ENCODE measurements at regions not wholly inside any gene's neighbourhood (a gene's known extent, or its start where the extent isn't known, plus 50 kb on each side); places are given as distances from the start of the nearest gene placed in this dataset.
"Not testable (repeated sequence)": the region's sequence is repeated elsewhere in the genome, so short reads cannot be mapped to it uniquely, and the experiment has no call there.

DNA sequence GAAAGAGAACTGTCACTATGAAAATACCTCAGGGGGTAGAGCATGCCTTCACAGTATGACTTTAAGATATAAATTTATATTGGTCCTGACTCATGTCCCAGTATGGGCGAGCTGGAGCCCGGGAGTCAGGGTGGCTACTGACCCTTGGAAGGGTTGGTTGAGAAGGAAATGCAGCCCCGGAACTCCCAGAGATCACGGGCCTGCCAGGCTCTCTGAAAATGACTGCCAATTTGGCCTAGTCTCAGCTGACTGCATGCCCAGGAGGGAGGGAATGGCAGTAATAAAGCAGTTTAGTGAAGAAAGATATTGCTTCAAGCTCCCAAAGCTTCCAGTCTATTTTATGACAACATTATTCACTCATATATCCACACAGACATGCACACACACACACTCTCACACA, 299.0 kb downstream of the NR2F2 start:
- Histone ChIP-seq H3K4me3 (ENCODE audit: low read length) (no peak overlapping the region), H3K9me3 (ENCODE audit: control insufficient read depth, low read depth, low read length) (no peaks in the 10 kb centered on the region), H3K4me1 (ENCODE audit: control insufficient read depth, insufficient read depth, low read length) (no peaks in the 10 kb centered on the region), H3K27ac (ENCODE audit: low read length) (no peak overlapping the region), H3K27me3 (ENCODE audit: control insufficient read depth, insufficient read depth, low read length) (no peaks in the 10 kb centered on the region), H3K36me3 (ENCODE audit: control insufficient read depth, insufficient read depth, low read length) (no peaks in the 10 kb centered on the region)
- no peak for DNase-seq
- WGBS (ENCODE audit: insufficient coverage, low lambda C conversion rate), result no CpG with 5 or more reads among the region's 4 CpGs

DNA sequence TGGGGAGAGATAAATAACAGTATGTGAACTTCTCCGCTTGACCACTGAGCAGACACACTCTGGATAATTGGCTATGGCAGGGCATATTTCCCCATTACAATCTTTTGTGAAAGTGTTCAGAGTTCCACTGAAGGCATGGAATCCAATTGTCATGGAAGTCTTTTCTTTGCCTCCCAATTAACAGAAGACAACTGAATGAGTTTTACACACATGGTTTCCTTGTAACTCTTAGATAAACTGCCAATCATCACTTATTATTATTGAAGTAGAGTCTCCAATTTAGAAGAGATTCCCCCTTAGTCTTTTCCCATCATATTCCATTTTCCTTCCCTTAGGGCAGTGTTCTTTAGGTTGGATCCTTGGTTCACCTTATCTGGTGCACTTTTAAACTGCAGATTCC, 308.3 kb downstream of the NR2F2 start:
- Histone ChIP-seq H3K36me3 (ENCODE audit: control insufficient read depth, insufficient read depth, low read length) (no peaks in the 10 kb centered on the region), H3K4me1 (ENCODE audit: control insufficient read depth, insufficient read depth, low read length) (no peaks in the 10 kb centered on the region)

DNA sequence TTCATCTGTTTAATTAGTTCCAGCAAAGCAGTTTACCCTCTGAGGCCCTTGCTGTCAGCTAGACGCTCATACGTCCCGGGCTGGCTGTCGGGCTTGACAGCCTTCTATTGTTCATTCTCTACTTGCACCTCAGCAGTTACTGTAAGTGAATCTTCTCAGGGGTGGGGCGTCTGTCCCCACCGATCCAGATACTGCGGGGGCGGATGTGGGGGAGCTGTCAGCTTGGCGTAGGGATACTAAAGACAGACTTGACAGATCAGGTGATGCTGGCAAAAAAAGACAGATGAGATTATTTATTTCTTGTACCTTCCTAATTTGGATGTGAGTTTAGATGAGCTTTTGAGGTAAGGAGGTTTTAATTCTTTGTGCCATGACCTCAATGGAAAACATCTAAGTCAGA, 315.3 kb downstream of the NR2F2 start:
- H3K27me3 ChIP-seq (ENCODE audit: control insufficient read depth, insufficient read depth, low read length), result no peaks in the 10 kb centered on the region
- H3K4me3 ChIP-seq (ENCODE audit: low read length), result no peak overlapping the region
- DNase-seq, result no peak
- no peaks in the 10 kb centered on the region for H3K4me1 ChIP-seq (ENCODE audit: control insufficient read depth, insufficient read depth, low read length)
- no peak overlapping the region for H3K27ac ChIP-seq (ENCODE audit: low read length)
- no CpG with 5 or more reads among the region's 9 CpGs for WGBS (ENCODE audit: insufficient coverage, low lambda C conversion rate)
- H3K36me3 ChIP-seq (ENCODE audit: control insufficient read depth, insufficient read depth, low read length), result no peaks in the 10 kb centered on the region
- H3K9me3 ChIP-seq (ENCODE audit: control insufficient read depth, low read depth, low read length), result no peaks in the 10 kb centered on the region

More for the DNA sequence above, 308.3 kb downstream of the NR2F2 start:
- Histone ChIP-seq H3K9me3 (ENCODE audit: control insufficient read depth, low read depth, low read length) (no peaks in the 10 kb centered on the region), H3K4me3 (ENCODE audit: low read length) (no peak overlapping the region), H3K27me3 (ENCODE audit: control insufficient read depth, insufficient read depth, low read length) (peaks cover 3% of the 10 kb centered on the region), H3K27ac (ENCODE audit: low read length) (no peak overlapping the region)
- WGBS (ENCODE audit: insufficient coverage, low lambda C conversion rate), result no CpG with 5 or more reads among the region's 1 CpG
- no peak for DNase-seq

DNA sequence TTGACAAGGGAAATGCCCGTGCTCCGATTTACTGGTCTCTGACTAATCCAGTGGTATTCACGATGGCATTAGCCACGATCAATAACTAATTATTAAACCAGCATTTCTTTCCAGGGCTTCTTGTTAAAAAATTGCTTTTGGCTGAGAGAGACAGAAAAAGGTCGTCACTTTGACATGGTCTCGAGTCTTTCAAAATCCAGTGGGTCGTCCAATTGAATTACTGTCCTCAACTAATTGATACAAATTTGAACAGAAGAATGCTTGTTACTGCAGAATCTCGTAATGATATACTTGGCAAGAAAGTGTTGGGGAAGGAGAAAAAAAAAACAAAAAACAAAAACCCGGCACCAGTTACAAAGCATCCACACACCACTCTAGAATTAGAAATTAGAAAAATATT, 318.4 kb downstream of the NR2F2 start:
- no peak overlapping the region for H3K27ac ChIP-seq (ENCODE audit: low read length)
- WGBS (ENCODE audit: insufficient coverage, low lambda C conversion rate), result 100% methylated on average over 2 of the region's 9 CpGs
- H3K4me3 ChIP-seq (ENCODE audit: low read length), result no peak overlapping the region
- no peaks in the 10 kb centered on the region for H3K4me1 ChIP-seq (ENCODE audit: control insufficient read depth, insufficient read depth, low read length)
- H3K9me3 ChIP-seq (ENCODE audit: control insufficient read depth, low read depth, low read length), result no peaks in the 10 kb centered on the region
- no peaks in the 10 kb centered on the region for H3K36me3 ChIP-seq (ENCODE audit: control insufficient read depth, insufficient read depth, low read length)
- no peak for DNase-seq
- H3K27me3 ChIP-seq (ENCODE audit: control insufficient read depth, insufficient read depth, low read length), result no peaks in the 10 kb centered on the region

DNA sequence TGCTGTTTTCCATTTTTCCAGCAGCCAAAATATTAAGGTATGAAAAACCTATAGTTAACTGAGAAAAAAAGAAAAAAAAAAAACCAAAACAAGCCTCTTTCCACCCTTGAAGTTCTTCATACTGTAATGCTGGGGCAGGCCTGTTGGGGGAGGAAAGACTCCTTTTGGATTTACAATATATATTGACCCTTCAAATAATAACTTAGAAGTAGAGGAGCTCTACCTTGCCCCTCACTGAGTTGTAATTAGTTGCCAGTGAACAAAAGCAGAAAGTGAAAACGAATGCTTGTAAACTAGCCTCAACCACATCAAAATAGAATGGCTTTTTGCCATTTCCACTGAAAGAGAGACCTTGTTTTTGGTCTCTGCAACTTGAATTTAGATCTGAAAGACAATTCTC, 326.6 kb downstream of the NR2F2 start:
- Histone ChIP-seq H3K4me1 (ENCODE audit: control insufficient read depth, insufficient read depth, low read length) (no peaks in the 10 kb centered on the region), H3K36me3 (ENCODE audit: control insufficient read depth, insufficient read depth, low read length) (no peaks in the 10 kb centered on the region), H3K9me3 (ENCODE audit: control insufficient read depth, low read depth, low read length) (no peaks in the 10 kb centered on the region), H3K4me3 (ENCODE audit: low read length) (no peak overlapping the region), H3K27me3 (ENCODE audit: control insufficient read depth, insufficient read depth, low read length) (no peaks in the 10 kb centered on the region), H3K27ac (ENCODE audit: low read length) (no peak overlapping the region)
- DNase-seq, result no peak
- 83% methylated on average over 1 of the region's 1 CpG for WGBS (ENCODE audit: insufficient coverage, low lambda C conversion rate)

DNA sequence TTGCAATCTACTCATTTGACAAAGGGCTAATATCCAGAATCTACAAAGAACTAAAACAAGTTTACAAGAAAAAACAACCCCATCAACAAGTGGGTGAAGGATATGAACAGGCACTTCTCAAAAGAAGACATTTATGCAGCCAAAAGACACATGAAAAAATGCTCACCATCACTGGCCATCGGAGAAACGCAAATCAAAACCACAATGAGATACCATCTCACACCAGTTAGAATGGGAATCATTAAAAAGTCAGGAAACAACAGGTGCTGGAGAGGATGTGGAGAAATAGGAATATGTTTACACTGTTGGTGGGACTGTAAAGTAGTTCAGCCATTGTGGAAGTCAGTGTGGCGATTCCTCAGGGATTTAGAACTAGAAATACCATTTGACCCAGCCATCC, 336.5 kb downstream of the NR2F2 start:
- not testable (repeated sequence) for H3K4me3 ChIP-seq (ENCODE audit: low read length); H3K4me1 ChIP-seq (ENCODE audit: control insufficient read depth, insufficient read depth, low read length); DNase-seq; H3K27ac ChIP-seq (ENCODE audit: low read length); H3K36me3 ChIP-seq (ENCODE audit: control insufficient read depth, insufficient read depth, low read length); H3K9me3 ChIP-seq (ENCODE audit: control insufficient read depth, low read depth, low read length); H3K27me3 ChIP-seq (ENCODE audit: control insufficient read depth, insufficient read depth, low read length)
- WGBS (ENCODE audit: insufficient coverage, low lambda C conversion rate), result no CpG with 5 or more reads among the region's 3 CpGs

DNA sequence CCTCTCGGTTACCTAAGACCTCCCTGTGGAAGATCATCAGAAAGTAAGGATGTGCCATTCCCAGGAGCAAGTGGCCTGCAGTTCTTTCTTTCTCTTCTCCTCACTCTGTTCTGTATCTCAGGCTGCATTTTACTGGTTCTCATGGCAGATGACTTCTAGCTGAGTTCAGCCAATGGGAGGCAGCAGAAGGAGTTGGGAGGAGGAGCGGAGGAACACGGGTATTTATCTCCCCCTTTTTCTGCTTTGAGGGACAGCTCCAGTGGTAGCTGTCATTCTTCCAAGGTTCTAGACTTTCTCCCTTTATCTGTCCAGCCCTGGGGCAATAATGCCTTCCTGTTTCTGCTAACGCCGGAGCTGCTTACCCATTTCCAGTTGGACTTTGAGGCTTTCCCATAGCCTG, 339.9 kb downstream of the NR2F2 start:
- Histone ChIP-seq H3K4me3 (ENCODE audit: low read length) (no peak overlapping the region), H3K27me3 (ENCODE audit: control insufficient read depth, insufficient read depth, low read length) (no peaks in the 10 kb centered on the region), H3K4me1 (ENCODE audit: control insufficient read depth, insufficient read depth, low read length) (no peaks in the 10 kb centered on the region), H3K36me3 (ENCODE audit: control insufficient read depth, insufficient read depth, low read length) (no peaks in the 10 kb centered on the region), H3K27ac (ENCODE audit: low read length) (no peak overlapping the region), H3K9me3 (ENCODE audit: control insufficient read depth, low read depth, low read length) (no peaks in the 10 kb centered on the region)
- no peak for DNase-seq
- WGBS (ENCODE audit: insufficient coverage, low lambda C conversion rate), result 100% methylated on average over 1 of the region's 5 CpGs

DNA sequence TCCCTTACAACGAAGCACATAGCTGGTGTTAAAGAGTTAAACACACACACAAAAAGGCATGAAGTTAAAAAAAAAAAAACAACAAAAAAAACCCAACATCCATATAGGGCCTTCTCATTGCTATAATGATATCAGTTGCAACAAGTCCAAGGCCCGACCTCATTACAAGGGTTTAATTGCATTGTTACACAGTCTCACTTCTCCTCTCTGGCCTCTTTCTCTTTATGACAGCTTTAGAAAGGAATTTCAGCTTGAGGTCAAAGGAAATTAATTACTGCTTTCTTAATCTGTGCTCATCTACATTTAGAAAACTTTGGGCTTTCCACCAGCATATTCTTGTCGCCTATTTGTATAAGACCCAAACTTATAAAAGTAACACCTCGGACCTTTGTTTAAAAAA, 342.1 kb downstream of the NR2F2 start:
- Histone ChIP-seq H3K27me3 (ENCODE audit: control insufficient read depth, insufficient read depth, low read length) (no peaks in the 10 kb centered on the region), H3K36me3 (ENCODE audit: control insufficient read depth, insufficient read depth, low read length) (no peaks in the 10 kb centered on the region), H3K4me1 (ENCODE audit: control insufficient read depth, insufficient read depth, low read length) (no peaks in the 10 kb centered on the region), H3K27ac (ENCODE audit: low read length) (no peak overlapping the region), H3K4me3 (ENCODE audit: low read length) (no peak overlapping the region), H3K9me3 (ENCODE audit: control insufficient read depth, low read depth, low read length) (no peaks in the 10 kb centered on the region)
- 57% methylated on average over 4 of the region's 4 CpGs for WGBS (ENCODE audit: insufficient coverage, low lambda C conversion rate)
- no peak for DNase-seq

DNA sequence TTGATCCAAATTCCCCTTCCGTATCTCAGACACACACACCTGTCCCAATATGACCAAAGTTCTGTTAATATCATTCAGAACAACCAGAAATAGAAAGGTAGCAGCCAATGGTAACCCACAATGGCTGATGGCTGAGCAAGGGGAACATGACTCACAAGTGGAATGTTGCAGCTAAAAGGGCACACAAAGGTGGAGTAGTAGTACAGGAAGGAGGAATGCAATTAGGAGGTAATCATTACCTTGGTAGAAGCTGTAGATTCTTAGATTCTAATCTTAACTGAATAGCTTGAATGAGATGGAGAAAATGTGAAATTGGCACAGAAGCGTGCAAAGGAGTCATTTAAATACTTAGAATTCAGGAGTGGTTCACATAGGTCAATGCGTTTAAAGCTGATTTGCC, 347.9 kb downstream of the NR2F2 start:
- Histone ChIP-seq H3K27ac (ENCODE audit: low read length) (no peak overlapping the region), H3K36me3 (ENCODE audit: control insufficient read depth, insufficient read depth, low read length) (no peaks in the 10 kb centered on the region), H3K9me3 (ENCODE audit: control insufficient read depth, low read depth, low read length) (no peaks in the 10 kb centered on the region), H3K27me3 (ENCODE audit: control insufficient read depth, insufficient read depth, low read length) (no peaks in the 10 kb centered on the region), H3K4me1 (ENCODE audit: control insufficient read depth, insufficient read depth, low read length) (no peaks in the 10 kb centered on the region), H3K4me3 (ENCODE audit: low read length) (no peak overlapping the region)
- 67% methylated on average over 1 of the region's 3 CpGs for WGBS (ENCODE audit: insufficient coverage, low lambda C conversion rate)
- DNase-seq, result no peak

DNA sequence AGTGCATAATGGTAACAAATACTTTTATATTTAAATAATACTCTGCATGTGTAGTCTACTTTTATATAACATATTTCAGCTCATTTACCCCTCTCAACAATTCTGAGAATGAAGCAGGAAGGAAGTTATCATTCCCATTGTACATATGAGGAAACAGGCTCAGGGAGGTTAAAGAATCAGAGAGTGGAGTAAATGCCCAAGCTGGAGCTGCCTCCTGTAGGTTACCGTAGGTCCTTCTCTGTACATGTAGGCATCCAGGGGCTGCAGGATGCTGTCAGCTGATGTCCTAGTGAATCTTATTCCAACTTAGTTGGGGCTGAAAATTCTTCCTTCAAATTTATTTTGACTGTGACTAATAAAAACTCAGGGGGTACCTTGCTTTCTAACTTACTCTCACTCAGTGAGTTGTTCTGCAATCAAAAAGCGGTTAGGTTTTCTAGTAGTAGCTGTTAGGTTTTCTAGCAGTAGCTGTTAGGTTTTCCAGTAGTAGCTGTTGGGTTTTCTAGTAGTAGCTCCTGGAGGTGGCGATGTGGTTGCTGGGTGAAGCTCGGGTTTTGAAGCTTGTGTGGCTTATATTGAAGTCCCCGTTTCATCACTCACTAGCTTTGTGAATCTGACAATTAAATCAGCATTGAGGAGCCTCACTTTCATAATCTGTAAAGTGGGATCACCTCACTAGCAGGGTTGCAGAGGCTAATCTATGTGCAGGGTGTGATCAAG, 357.0 kb downstream of the NR2F2 start:
- no peak for DNase-seq
- no peaks in the 10 kb centered on the region for H3K9me3 ChIP-seq (ENCODE audit: control insufficient read depth, low read depth, low read length)
- H3K27ac ChIP-seq (ENCODE audit: low read length), result no peak overlapping the region
- WGBS (ENCODE audit: insufficient coverage, low lambda C conversion rate), result no CpG with 5 or more reads among the region's 5 CpGs
- H3K36me3 ChIP-seq (ENCODE audit: control insufficient read depth, insufficient read depth, low read length), result no peaks in the 10 kb centered on the region
- no peaks in the 10 kb centered on the region for H3K27me3 ChIP-seq (ENCODE audit: control insufficient read depth, insufficient read depth, low read length)
- H3K4me3 ChIP-seq (ENCODE audit: low read length), result no peak overlapping the region
- H3K4me1 ChIP-seq (ENCODE audit: control insufficient read depth, insufficient read depth, low read length), result no peaks in the 10 kb centered on the region

DNA sequence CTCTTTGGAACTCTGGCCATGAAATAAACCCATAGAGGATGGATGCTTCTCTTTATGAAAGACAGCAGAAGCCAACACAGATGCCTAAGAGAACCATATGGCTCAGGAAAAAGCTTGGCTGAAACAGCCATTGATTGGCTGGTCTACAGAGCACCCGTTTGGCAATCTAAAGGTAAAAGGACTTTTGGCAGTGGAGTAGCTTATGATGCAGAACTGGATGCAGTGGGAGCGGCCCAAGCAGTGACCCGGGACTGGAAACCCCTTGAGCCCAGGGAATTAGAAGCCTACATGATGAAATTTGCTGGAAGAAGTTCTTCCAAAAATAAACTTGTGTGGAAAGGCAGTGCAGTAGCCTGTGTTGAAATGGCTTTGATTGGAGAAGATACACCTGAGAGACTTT, 360.2 kb downstream of the NR2F2 start:
- Histone ChIP-seq H3K4me3 (ENCODE audit: low read length) (no peak overlapping the region), H3K27ac (ENCODE audit: low read length) (no peak overlapping the region), H3K4me1 (ENCODE audit: control insufficient read depth, insufficient read depth, low read length) (no peaks in the 10 kb centered on the region), H3K36me3 (ENCODE audit: control insufficient read depth, insufficient read depth, low read length) (no peaks in the 10 kb centered on the region), H3K9me3 (ENCODE audit: control insufficient read depth, low read depth, low read length) (no peaks in the 10 kb centered on the region), H3K27me3 (ENCODE audit: control insufficient read depth, insufficient read depth, low read length) (no peaks in the 10 kb centered on the region)
- DNase-seq, result no peak
- 100% methylated on average over 1 of the region's 3 CpGs for whole genome bisulfite sequencing (ENCODE audit: insufficient coverage, low lambda C conversion rate)

Measured in large intestine (tissue), 3 donors.